Stimulated activated CD4-positive, alpha-beta T cell treated with anti-CD3 and anti-CD28 coated beads, Interleukin-2, amount 100 ng/mL, for 48 hours (primary cell): ENCODE measurements at regions not wholly inside any gene's neighbourhood (a gene's known extent, or its start where the extent isn't known, plus 50 kb on each side); places are given as distances from the start of the nearest gene placed in this dataset.

Experiments used
- DNase-seq, 2 donors: peaks; one replicate each; pipeline ENCODE4 v3.0.0-alpha.2; 2020

DNA sequence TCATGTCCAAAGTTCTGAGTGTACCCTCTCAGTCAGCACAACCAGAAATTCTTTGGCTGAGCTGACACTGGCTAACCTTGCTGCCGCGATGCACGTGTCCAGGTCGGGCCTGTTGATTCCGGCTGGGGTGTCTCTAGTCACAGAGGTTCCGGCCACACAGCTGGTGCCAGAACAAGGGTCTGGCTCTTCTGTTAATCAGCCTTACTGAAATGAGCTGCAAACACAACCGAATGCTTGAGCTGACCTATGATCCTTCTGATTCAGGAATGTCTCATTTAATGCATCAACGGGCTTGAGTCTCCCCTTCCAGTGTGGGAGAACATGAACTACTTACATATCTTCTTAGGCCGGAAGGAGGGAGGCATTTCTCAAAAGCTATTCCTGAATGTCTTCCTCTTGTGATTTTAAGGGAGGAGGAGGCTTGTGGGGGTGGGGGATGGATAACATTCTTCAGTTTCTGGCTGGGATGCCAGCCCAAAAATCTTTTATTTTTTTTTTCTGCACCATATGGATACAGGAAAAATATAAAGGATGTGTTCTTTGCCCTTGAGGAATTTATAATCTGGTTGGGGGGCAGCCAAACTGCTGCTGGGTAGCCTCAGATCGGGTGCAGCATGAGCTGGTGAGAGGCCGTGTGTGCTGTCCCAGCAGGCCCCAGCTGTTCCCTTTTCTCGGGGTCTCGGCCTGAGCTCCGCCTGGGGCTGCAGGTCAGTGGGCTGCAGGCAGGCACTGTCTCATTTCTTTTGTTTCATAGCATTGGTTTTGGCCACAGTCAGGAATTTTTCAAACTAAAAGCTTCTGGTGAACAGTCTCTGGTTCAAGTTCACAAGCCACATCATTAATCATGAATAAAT lies 319.1 kb upstream of the TBL1XR1 start:
- no peak for DNase-seq

DNA sequence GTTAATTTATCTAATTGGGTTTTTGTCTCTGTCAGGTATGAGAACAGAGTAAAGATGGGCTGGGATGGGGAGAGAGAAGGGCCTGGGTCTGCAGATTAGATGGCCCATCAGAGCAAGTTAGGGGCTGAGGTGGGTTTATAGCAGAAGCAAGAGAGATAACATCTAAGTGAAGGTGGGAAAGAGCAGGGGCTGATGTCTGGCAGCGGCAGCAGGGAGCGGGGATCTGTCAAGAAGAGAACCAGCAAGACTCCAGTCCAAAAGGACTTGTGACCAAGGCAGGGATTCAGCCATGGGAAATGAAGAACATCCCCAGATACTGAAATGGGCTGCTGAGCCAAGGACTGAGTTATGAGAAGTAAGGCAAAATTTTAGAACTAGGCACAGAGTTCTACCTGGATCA lies 320.6 kb upstream of the TBL1XR1 start:
- DNase-seq = no peak

- DNase-seq = no peak
These were observed 322.3 kb upstream of the TBL1XR1 start for GRCh38 chr3:177519588-177519987.

GRCh38 chr3:177521305-177521704 lies 324.0 kb upstream of the TBL1XR1 start:
- DNase-seq = no peak

DNA sequence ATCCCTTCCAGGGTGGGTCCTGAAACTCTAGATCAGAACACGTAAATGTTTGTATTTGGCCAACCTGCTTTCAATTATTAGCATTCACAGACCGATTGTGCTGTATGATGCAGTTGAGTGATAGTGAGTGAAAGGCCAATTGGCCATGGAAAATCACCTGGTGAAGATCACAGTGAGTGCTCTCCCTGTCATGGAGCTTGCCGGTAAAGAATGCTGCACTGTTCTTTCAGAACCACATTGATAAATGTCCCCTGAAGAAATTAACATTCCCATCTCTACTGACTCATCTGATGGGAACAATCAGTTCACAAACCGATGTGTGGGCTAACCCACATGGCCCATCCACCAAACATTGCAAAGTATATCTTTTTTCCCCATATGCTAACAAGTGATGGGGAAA lies 324.8 kb upstream of the TBL1XR1 start:
- no peak for DNase-seq

DNA sequence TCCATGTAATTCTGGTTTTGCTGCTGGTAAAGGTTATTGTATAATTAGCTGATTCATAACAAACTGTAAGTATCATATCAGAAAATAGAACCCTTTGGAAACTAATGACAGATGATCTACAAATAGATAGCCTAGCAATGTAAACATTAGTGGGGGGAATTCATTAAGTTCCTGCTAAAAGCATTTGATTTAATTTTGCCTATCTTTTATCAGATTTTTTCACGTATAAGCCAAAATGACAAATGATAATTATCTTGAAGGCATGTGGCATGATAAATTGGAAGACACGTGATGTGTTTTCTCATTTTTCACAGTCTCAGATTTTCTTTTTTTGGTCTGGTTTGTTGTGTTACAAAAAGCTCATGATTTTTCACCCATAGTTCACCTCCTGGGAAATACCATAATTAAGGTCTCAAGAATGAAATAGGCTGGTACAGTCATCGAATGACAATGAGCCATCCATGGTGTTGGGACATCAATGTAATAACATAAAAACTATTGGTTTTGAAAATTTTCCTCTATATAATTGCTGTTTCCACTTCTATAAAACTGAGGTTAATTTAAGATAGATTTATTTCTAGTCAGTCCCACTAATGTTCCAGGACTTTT lies 325.9 kb upstream of the TBL1XR1 start:
- DNase-seq = no peak

DNA sequence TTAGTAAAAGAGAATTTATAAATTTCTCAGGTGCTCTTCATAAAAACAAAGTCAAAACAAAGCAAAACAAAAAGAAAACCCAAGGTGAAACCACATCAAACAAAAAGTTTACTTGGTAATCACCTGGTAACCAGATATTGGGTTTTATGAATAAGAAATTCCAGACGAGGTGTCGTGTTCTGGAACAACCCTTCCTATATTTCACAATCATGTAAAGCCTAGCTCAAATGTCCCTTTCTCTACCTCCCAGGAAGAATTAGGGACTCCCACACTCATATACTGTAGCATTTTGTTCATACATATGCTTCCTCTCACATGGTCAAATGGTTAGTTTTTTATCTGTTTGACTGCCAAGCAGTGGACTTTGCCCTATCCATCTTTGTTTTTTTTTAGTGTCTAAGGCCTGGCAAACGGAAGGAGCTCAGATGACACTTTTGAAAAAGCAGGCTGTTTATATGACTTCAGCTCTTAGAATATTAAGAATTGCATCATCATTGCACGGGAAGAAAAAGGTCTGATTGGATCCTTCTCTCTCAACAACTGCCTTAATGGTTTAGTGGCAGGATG lies 326.7 kb upstream of the TBL1XR1 start:
- no peak for DNase-seq

- no peak for DNase-seq
These were observed 327.5 kb upstream of the TBL1XR1 start for GRCh38 chr3:177524742-177525141.

GRCh38 chr3:177525414-177525813 lies 328.1 kb upstream of the TBL1XR1 start:
- no peak for DNase-seq

GRCh38 chr3:177525987-177526712 lies 328.9 kb upstream of the TBL1XR1 start:
- DNase-seq = no peak

DNA sequence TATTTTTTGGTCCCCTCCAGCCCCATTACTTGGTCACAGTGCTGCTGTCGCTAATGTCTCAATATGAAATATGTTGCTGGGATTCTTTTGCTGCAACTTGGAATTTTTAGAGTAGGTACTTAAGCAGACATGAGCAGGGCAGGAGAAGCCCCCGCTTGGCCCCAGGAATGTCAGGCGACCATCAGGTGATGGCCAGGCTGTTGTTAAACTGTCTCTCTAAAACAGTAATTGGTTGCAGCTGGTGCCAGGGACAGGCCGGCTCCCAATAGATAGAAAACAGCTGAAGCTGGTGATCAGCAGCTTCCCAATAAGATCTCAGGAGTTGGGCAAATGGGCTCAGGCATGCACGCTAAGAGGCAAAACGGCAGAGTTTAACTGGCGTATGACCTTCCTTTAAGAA lies 329.9 kb upstream of the TBL1XR1 start:
- no peak for DNase-seq

DNA sequence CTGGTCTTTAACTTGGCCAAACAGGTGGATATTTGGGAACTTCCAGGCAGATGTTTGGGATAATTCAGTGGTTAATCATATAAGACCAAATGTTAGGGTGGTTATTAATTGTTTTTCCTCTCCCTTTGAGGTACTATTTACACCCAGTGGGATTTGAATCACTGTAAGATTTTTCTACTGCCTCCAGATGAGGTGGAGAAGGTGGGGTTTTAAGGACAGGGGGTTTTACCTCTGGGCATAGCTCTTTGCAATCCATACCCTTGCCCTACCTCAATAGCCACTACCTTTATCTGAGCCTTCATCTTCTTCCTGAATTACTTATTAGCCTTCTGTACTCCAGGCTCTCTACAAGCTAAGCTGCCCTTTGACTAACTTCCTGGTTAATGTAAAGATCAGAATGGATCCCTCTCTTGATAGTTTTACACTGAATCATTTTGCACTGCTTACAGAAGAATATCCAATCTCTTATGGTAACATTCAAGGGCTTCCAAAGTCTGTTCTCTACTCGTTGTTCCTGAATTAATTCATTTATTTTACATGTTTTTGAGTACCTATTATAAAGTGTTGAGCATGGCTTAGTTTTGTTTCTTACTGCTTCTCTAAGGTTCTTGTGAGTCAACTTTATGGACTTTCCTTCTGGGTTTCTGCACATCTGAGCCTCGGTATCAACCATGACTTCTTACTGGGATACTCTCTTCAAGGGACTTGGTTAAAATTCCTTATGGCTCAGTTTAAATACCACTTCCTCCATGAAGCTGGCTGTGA lies 331.2 kb upstream of the TBL1XR1 start:
- DNase-seq = no peak

- DNase-seq = no peak
These were observed 331.8 kb upstream of the TBL1XR1 start for GRCh38 chr3:177529071-177529550.

DNA sequence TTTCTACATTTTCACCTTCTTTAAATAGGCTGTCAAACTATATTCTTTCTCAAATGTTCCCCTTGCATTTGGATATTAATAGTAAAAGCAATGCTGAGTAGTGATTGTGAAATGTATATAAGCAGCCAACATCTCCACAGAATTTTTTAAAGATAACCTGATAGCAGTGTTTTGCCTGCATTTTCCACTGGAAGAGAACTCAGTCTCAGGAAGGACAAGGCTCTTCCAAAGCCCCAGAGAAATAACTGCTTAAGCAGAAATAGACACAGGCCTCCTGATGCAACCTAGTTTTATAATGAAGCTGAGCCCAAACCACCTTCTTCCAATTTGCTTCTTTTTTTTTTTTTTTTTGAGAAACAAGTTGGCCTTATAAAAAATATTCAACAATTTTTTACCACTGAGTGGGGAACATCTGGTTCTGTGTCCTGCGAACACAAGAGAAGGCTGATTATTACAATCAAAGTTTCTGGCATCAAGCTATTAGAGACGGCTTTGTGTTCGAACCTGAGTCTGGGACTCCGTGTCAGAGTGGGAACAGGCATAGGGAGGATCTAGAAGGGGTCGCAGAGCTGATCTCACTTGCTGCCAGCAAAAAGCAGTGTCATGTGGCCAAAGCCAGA lies 332.5 kb upstream of the TBL1XR1 start:
- DNase-seq = no peak

- no peak for DNase-seq
These were observed 333.6 kb upstream of the TBL1XR1 start for GRCh38 chr3:177530908-177531307.

DNA sequence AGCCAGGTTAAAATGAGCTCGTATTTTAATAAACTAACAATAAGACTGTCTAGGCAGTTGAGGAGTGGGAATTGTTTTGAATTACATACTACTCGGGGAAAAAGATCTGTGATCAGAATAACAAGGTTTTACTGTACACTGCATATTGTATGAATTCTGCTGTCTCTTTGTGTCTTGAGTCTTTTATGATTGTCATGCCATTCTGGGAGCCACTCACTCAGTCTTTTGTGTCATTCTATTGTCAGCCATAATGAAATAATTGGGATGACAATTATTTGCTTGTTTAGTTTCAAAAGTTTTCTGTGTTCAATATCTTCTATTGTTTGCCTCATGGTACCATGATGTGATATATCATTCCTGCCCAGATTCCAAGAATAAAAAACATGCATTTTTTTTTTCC lies 339.6 kb upstream of the TBL1XR1 start:
- DNase-seq = no peak

DNA sequence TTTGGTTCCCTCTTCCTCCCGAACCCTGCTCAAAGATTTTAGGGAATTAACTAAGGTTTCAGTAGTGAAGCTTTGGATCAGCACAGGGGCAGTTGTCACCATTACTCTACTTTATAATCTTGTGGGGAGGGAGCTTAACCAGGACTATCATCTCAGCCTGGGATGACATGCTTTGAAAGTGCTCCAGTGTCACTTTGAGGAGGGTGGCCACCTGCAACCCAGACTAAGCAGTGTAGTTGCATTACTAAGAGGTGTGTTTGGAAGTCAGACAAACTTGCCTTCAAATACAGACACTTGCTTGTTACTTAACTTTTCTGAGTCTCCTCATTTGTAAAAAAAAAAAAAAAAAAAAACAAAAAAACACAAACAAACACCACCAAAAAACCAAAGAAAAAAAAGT lies 340.3 kb upstream of the TBL1XR1 start:
- DNase-seq = no peak

- DNase-seq = no peak
These were observed 340.9 kb upstream of the TBL1XR1 start for GRCh38 chr3:177538048-177538749.

DNA sequence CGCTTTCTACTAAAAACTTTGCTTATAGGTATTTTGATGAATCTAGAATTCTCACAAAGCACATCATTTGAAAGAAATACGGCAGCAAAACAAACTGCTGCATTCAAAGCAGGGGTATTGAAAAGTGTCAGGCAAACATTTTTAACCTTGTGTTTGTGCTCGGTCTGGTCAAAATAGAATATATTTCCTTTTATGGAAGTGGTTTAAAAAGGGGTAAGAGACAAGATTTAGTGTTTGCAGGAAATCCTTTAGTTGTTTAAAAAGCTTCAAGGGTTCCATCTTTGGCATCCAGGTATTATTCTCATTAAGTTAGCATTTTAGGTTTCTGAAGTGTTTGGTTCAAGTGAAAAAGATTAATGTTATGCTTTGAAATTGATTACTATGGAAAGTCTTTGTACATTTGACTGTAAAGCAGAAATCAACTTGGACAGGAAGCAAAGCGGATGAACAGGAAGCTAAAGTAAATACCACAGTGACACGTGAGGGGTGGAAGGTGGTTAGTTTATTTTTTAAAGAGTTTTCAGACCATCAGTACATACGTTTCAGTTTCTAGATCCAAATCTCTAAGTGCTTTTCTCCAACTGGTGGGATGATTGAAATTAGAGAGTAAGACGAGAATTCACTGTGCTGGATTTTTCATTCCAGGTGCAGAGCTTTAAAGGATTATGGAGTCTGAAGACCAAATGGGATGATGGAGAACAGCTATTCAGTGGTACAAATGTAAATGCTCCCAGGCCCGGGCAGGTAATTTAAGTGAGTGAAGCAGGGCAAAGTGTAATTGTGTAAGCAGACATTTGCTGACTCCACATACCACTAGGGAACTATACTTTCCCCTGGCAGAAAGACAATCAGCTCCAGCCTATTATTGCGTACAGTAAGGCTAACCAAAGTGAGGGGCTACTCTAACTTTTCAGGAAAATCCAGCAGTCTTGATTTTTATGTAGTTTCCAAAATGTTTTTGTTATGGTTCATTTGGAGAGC lies 341.8 kb upstream of the TBL1XR1 start:
- no peak for DNase-seq

- DNase-seq = no peak
These were observed 344.3 kb upstream of the TBL1XR1 start for GRCh38 chr3:177541541-177541940.
